H1 (cell line): ENCODE measurements at regions not wholly inside any gene's neighbourhood (a gene's known extent, or its start where the extent isn't known, plus 50 kb on each side); places are given as distances from the start of the nearest gene placed in this dataset.

ENCODE experiments used
- CTCF ChIA-PET: fragments of 300-600 bp; sonication (Branson Sonifier 250); formaldehyde crosslinking; loops from one replicate; lab custom pipeline; 2021; ENCODE audit not compliant: partially characterized antibody; lab: Charles Lee
- POLR2A ChIA-PET: fragments of 300-600 bp; sonication (Branson Sonifier 250); formaldehyde crosslinking; loops from one replicate; lab custom pipeline; 2021; ENCODE audit warnings: inconsistent platforms; ENCODE audit not compliant: partially characterized antibody; lab: Charles Lee
- DNase-seq, 2 experiments: peaks; one replicate each; pipeline versions ENCODE4 v3.0.0 to v3.0.0-alpha.2; 2010 to 2022; ENCODE audit warnings: low spot score in 2 of 2, low read depth in 1 of 2, mixed read lengths in 1 of 2
- FAIRE-seq: peaks from 2 replicates; lab custom pipeline; 2011; peaks lifted over from hg19 to GRCh38; lab: Jason Lieb, UNC
- H2AFZ ChIP-seq: 2 replicates; pipeline ENCODE4 v1.8.1; 2012; ENCODE audit warnings: low read length, inconsistent platforms
- H2AK5ac ChIP-seq: 2 replicates; pipeline ENCODE4 v1.6.1; 2013; ENCODE audit warnings: low read depth, low read length
- H2BK120ac ChIP-seq: replicated peaks from 2 replicates; pipeline ENCODE3; 2013; ENCODE audit warnings: low read depth, low read length, inconsistent platforms
- H2BK12ac ChIP-seq: 2 replicates; pipeline ENCODE4 v1.6.1; 2013; ENCODE audit warnings: low read depth, low read length
- H2BK15ac ChIP-seq: 2 replicates; pipeline ENCODE4 v1.6.1; 2013; ENCODE audit warnings: low read length
- H2BK20ac ChIP-seq: 2 replicates; pipeline ENCODE4 v1.6.1; 2013; ENCODE audit warnings: low read length
- H2BK5ac ChIP-seq: 2 replicates; pipeline ENCODE4 v1.6.1; 2013; ENCODE audit warnings: low read depth, low read length
- H3K14ac ChIP-seq: 2 replicates; pipeline ENCODE4 v1.6.1; 2013; ENCODE audit warnings: inconsistent platforms; ENCODE audit not compliant: insufficient read length
- H3K18ac ChIP-seq: 2 replicates; pipeline ENCODE4 v1.6.1; 2013; ENCODE audit warnings: low read length; ENCODE audit errors: extremely low read depth
- H3K23ac ChIP-seq: 2 replicates; pipeline ENCODE4 v1.6.1; 2013; ENCODE audit warnings: inconsistent platforms; ENCODE audit not compliant: insufficient read length
- H3K23me2 ChIP-seq: 2 replicates; pipeline ENCODE4 v1.6.1; 2013; ENCODE audit warnings: low read depth, low read length
- H3K27ac ChIP-seq: 2 replicates; pipeline ENCODE4 v1.6.1; 2011; ENCODE audit warnings: low read depth, low read length, inconsistent platforms
- H3K27me3 ChIP-seq, 4 experiments: replicated peaks in 1 of 4; 1 replicate in 1 of 4; 2 replicates in 3 of 4; pipeline versions ENCODE4 v1.6.1 to v1.8.1; 2011 to 2013; ENCODE audit warnings: low read length in 3 of 4, mild to moderate bottlenecking in 3 of 4, inconsistent platforms in 2 of 4, mixed read lengths in 2 of 4, moderate library complexity in 1 of 4; ENCODE audit not compliant: control insufficient read depth in 3 of 4, insufficient read depth in 3 of 4; ENCODE audit errors: extremely low read depth in 1 of 4
- H3K36me3 ChIP-seq, 4 experiments: 2 replicates each; pipeline versions ENCODE4 v1.6.1 to v1.8.1; 2011 to 2013; ENCODE audit warnings: mild to moderate bottlenecking in 4 of 4, low read length in 3 of 4, moderate library complexity in 2 of 4, control low read depth in 1 of 4, inconsistent platforms in 1 of 4; ENCODE audit not compliant: insufficient read depth in 4 of 4, control insufficient read depth in 2 of 4
- H3K4ac ChIP-seq: replicated peaks from 2 replicates; pipeline ENCODE3; 2013; ENCODE audit warnings: low read length, low read depth, mixed read lengths, inconsistent platforms; ENCODE audit not compliant: insufficient read length
- H3K4me1 ChIP-seq, 4 experiments: replicated peaks in 1 of 4; 1 replicate in 1 of 4; 2 replicates in 3 of 4; pipeline versions ENCODE4 v1.6.1 to v1.8.1; 2011 to 2013; ENCODE audit warnings: low read length in 3 of 4, inconsistent platforms in 2 of 4, mixed read lengths in 1 of 4; ENCODE audit not compliant: insufficient read depth in 4 of 4, control insufficient read depth in 3 of 4
- H3K4me2 ChIP-seq, 2 experiments: 2 replicates each; pipeline versions ENCODE4 v1.6.1 to v1.8.1; 2011 to 2013; ENCODE audit warnings: low read depth in 2 of 2, low read length in 2 of 2, control low read depth in 1 of 2, inconsistent platforms in 1 of 2, mild to moderate bottlenecking in 1 of 2; ENCODE audit not compliant: insufficient read depth in 1 of 2
- H3K4me3 ChIP-seq, 4 experiments: fragments of 200-600, 300-600 bp in 1 of 4; sonication (generic), shearing (Covaris generic), sonication (Bioruptor Twin) in 1 of 4; 2 replicates each; pipeline versions ENCODE4 v1.5.1 to v1.8.1; 2011 to 2016; ENCODE audit warnings: low read length in 4 of 4, low read depth in 3 of 4, control low read depth in 2 of 4, inconsistent platforms in 2 of 4, mild to moderate bottlenecking in 2 of 4, mixed read lengths in 1 of 4, moderate library complexity in 1 of 4; ENCODE audit not compliant: insufficient read depth in 2 of 4; ENCODE audit errors: extremely low read depth in 1 of 4
- H3K56ac ChIP-seq: replicated peaks from 2 replicates; pipeline ENCODE3; 2013; ENCODE audit warnings: low read depth, mild to moderate bottlenecking, mixed read lengths, low read length, inconsistent platforms; ENCODE audit not compliant: insufficient read length
- H3K79me1 ChIP-seq: 2 replicates; pipeline ENCODE4 v1.6.1; 2013; ENCODE audit warnings: low read depth, low read length, control low read depth
- H3K79me2 ChIP-seq, 2 experiments: 2 replicates each; pipeline versions ENCODE4 v1.6.1 to v1.8.1; 2012 to 2013; ENCODE audit warnings: low read length in 2 of 2, mild to moderate bottlenecking in 2 of 2, inconsistent platforms in 1 of 2; ENCODE audit not compliant: insufficient read depth in 2 of 2, control insufficient read depth in 1 of 2
- H3K9ac ChIP-seq, 4 experiments: replicated peaks in 1 of 4; 1 replicate in 1 of 4; 2 replicates in 3 of 4; pipeline versions ENCODE4 v1.6.1 to v1.8.1; 2011 to 2013; ENCODE audit warnings: low read depth in 3 of 4, low read length in 3 of 4, control low read depth in 2 of 4, mild to moderate bottlenecking in 2 of 4, moderate library complexity in 2 of 4, inconsistent platforms in 1 of 4; ENCODE audit errors: extremely low read depth in 1 of 4
- H3K9me3 ChIP-seq, 2 experiments: 2 replicates each; pipeline versions ENCODE4 v1.6.1 to v1.8.1; 2012 to 2013; ENCODE audit warnings: mild to moderate bottlenecking in 2 of 2, moderate library complexity in 2 of 2, control low read depth in 1 of 2, inconsistent platforms in 1 of 2, low read depth in 1 of 2, low read length in 1 of 2, mixed read lengths in 1 of 2; ENCODE audit not compliant: insufficient read depth in 2 of 2
- H4K20me1 ChIP-seq, 2 experiments: replicated peaks in 1 of 2; 2 replicates each; pipeline versions ENCODE3 to v1.8.1; 2011 to 2013; ENCODE audit warnings: inconsistent platforms in 2 of 2, low read length in 2 of 2, mild to moderate bottlenecking in 1 of 2; ENCODE audit not compliant: insufficient read depth in 2 of 2, control insufficient read depth in 1 of 2
- H4K5ac ChIP-seq: 2 replicates; pipeline ENCODE4 v1.6.1; 2013; ENCODE audit warnings: low read length, low read depth, mixed read lengths, inconsistent platforms; ENCODE audit not compliant: insufficient read length
- H4K8ac ChIP-seq: 2 replicates; pipeline ENCODE4 v1.8.0; 2013; ENCODE audit warnings: mild to moderate bottlenecking, moderate library complexity, low read length, inconsistent platforms; ENCODE audit not compliant: insufficient read depth; ENCODE audit errors: extremely low read depth
- H4K91ac ChIP-seq: replicated peaks from 2 replicates; pipeline ENCODE3; 2013; ENCODE audit warnings: low read length, mixed read lengths, inconsistent platforms; ENCODE audit not compliant: insufficient read length
- ASH2L ChIP-seq: fragments of 200-600, 300-600 bp; sonication (generic); IDR thresholded peaks from one replicate; pipeline ENCODE4 v1.7.1; 2017; ENCODE audit warnings: low read length
- BACH1 ChIP-seq: IDR thresholded peaks from 2 replicates; pipeline ENCODE4 v1.6.1; 2012; ENCODE audit warnings: low read length, improper control_type of control experiment
- BCL11A ChIP-seq, 2 experiments: IDR thresholded peaks; one replicate each; pipeline ENCODE4 v1.6.1; 2011; ENCODE audit warnings: low read depth in 2 of 2, low read length in 2 of 2, mild to moderate bottlenecking in 2 of 2
- CBX8 ChIP-seq: fragments of 300-800, 300-1000 bp; sonication (generic); IDR thresholded peaks from 2 replicates; pipeline ENCODE4 v1.7.1; 2016; ENCODE audit warnings: low read depth, low read length, borderline replicate concordance
- KDM4A ChIP-seq: IDR thresholded peaks from one replicate; pipeline ENCODE4 v1.7.1; 2012; ENCODE audit warnings: low read depth, mild to moderate bottlenecking, moderate library complexity, low read length, inconsistent platforms; ENCODE audit not compliant: severe bottlenecking
- MAX ChIP-seq: IDR thresholded peaks from 2 replicates; pipeline ENCODE4 v1.6.1; 2012; ENCODE audit warnings: inconsistent platforms
- NRF1 ChIP-seq: IDR thresholded peaks from 2 replicates; pipeline ENCODE4 v1.6.1; 2011; ENCODE audit warnings: mild to moderate bottlenecking, low read depth, low read length, improper control_type of control experiment
- SAP30 ChIP-seq: fragments of 300-600 bp; sonication (generic); IDR thresholded peaks from 2 replicates; pipeline ENCODE4 v1.7.1; 2012; ENCODE audit warnings: low read length, moderate library complexity, mild to moderate bottlenecking, inconsistent platforms; ENCODE audit not compliant: insufficient read depth, insufficient replicate concordance
- WGBS, 2 experiments: shearing (Covaris generic) in 1 of 2; methylation state at CpG; one replicate each; pipeline versions ENCODE4 v1.1.6 to v1.1.7; 2013 to 2015; ENCODE audit warnings: low lambda C conversion rate in 2 of 2, mixed read lengths in 2 of 2, inconsistent platforms in 1 of 2, low coverage in 1 of 2, missing lambda C conversion rate in 1 of 2; ENCODE audit not compliant: insufficient replicate concordance in 2 of 2, insufficient coverage in 1 of 2, insufficient read length in 1 of 2; ENCODE audit errors: extremely low coverage in 1 of 2, missing lambda C conversion rate in 1 of 2; 5-methylcytosine and 5-hydroxymethylcytosine counted together

- Histone ChIP-seq H4K20me1 (no peaks in the 10 kb centered on the region), H4K91ac (no peak overlapping the region), H2BK12ac (no peak overlapping the region), H3K23me2 (no peaks in the 10 kb centered on the region), H3K9me3 (no peaks in the 10 kb centered on the region), H2AFZ (no peak overlapping the region), H3K27ac (no peak overlapping the region), H3K18ac (no peak overlapping the region), H2BK15ac (no peak overlapping the region), H3K4me3 (no peak overlapping the region), H3K79me1 (no peaks in the 10 kb centered on the region), H3K56ac (no peak overlapping the region), H3K4me2 (no peak overlapping the region), H4K5ac (no peak overlapping the region), H3K27me3 (no peaks in the 10 kb centered on the region), H2BK20ac (no peak overlapping the region), H3K4ac (no peak overlapping the region), H3K79me2 (no peaks in the 10 kb centered on the region; a peak in 1 of 4 replicates), H2BK120ac (no peak overlapping the region), H3K23ac (no peak overlapping the region), H3K14ac (no peak overlapping the region), H2BK5ac (no peak overlapping the region), H3K4me1 (no peaks in the 10 kb centered on the region), H3K36me3 (no peaks in the 10 kb centered on the region), H3K9ac (no peak overlapping the region), H4K8ac (no peak overlapping the region), H2AK5ac (no peak overlapping the region)
- FAIRE-seq (no peak), DNase-seq (no peak)
- ChIA-PET CTCF (interaction anchor here (1.1 to 1.9 kb wide), 3 partner anchors 12 to 250 kb away, joined by 3 to 8 read pairs (median 3); no protein-coding TSS in a partner anchor), POLR2A (no interaction called here)
- TF ChIP-seq BACH1 (no peak), KDM4A (no peak), NRF1 (no peak), MAX (no peak), BCL11A (IDR thresholded peaks at IDR 0.05; ENCODE audit: low read depth in 2 of 2, low read length in 2 of 2) (no peak), ASH2L (no peak), SAP30 (no peak), CBX8 (no peak)
- WGBS, 2 experiments = 94% methylated on average over 2 of the region's 2 CpGs; no CpG with 5 or more reads in 1 of the 2 experiments
Measured at GRCh38 chr2:125684256-125684655, 971.7 kb upstream of the GYPC start.
